ENCODE measurements at regions not wholly inside any gene's neighbourhood (a gene's known extent, or its start where the extent isn't known, plus 50 kb on each side); places are given as distances from the start of the nearest gene placed in this dataset.

- DNase-seq (no peak), FAIRE-seq (no peak), ATAC-seq (no peak)
- intact Hi-C loops (cut with DNase I): no loop called here
- Histone ChIP-seq H3K27ac (no peak overlapping the region), H3K27me3 (no peaks in the 10 kb centered on the region), H3K4me3 (no peak overlapping the region), H3K4me1 (no peaks in the 10 kb centered on the region), H3K9me3 (no peaks in the 10 kb centered on the region), H3K36me3 (no peaks in the 10 kb centered on the region)
- WGBS, 2 donors: 69 to 74% methylated on average over 1 of the region's 1 CpG
- no peak for TF ChIP-seq CTCF (IDR thresholded peaks at IDR 0.05)
These were observed 714.7 kb downstream of the EPHA4 start for GRCh38 chr2:220857368-220857767.

- no peak for DNase-seq
- H3K9me3 ChIP-seq: no peaks in the 10 kb centered on the region
- 79 to 84% methylated on average over 2 of the region's 2 CpGs for WGBS, 2 donors
- no peak overlapping the region for H3K27ac ChIP-seq
- TF ChIP-seq CTCF (IDR thresholded peaks at IDR 0.05): no peak
- H3K36me3 ChIP-seq: no peaks in the 10 kb centered on the region
- FAIRE-seq: no peak
- H3K4me3 ChIP-seq: no peak overlapping the region
- ATAC-seq: no peak
- intact Hi-C loops (cut with DNase I): no loop called here
- H3K27me3 ChIP-seq: no peaks in the 10 kb centered on the region
- no peaks in the 10 kb centered on the region for H3K4me1 ChIP-seq
These were observed 714.0 kb downstream of the EPHA4 start for GRCh38 chr2:220858101-220858500.

GRCh38 chr2:220871909-220872308 is 700.2 kb downstream of the EPHA4 start:
- ATAC-seq (no peak), DNase-seq (no peak), FAIRE-seq (no peak)
- TF ChIP-seq CTCF (IDR thresholded peaks at IDR 0.05): no peak
- intact Hi-C loops (cut with DNase I): no loop called here
- Histone ChIP-seq H3K4me3 (no peak overlapping the region), H3K27ac (no peak overlapping the region), H3K9me3 (no peaks in the 10 kb centered on the region), H3K36me3 (no peaks in the 10 kb centered on the region), H3K4me1 (no peaks in the 10 kb centered on the region), H3K27me3 (no peaks in the 10 kb centered on the region)
- WGBS, 2 donors: 75 to 78% methylated on average over 6 of the region's 6 CpGs

GRCh38 chr2:220876080-220876824 is 695.9 kb downstream of the EPHA4 start:
- no peaks in the 10 kb centered on the region for H3K9me3 ChIP-seq
- intact Hi-C loops (cut with DNase I): no loop called here
- no peaks in the 10 kb centered on the region for H3K36me3 ChIP-seq

More at GRCh38 chr2:220876080-220876824, 695.9 kb downstream of the EPHA4 start:
- DNase-seq: no peak
- no peak overlapping the region for H3K27ac ChIP-seq
- no peak for FAIRE-seq
- no peaks in the 10 kb centered on the region for H3K4me1 ChIP-seq
- no peak for TF ChIP-seq CTCF (IDR thresholded peaks at IDR 0.05)
- no peaks in the 10 kb centered on the region for H3K27me3 ChIP-seq
- 18 to 19% methylated on average over 3 of the region's 3 CpGs for WGBS, 2 donors
- ATAC-seq: no peak
- no peak overlapping the region for H3K4me3 ChIP-seq

All from pancreas (tissue), 10 donors.